Peyer's patch (tissue), 4 donors: ENCODE measurements at regions not wholly inside any gene's neighbourhood (a gene's known extent, or its start where the extent isn't known, plus 50 kb on each side); places are given as distances from the start of the nearest gene placed in this dataset.

Experiments
- DNase-seq, 3 donors: peaks; one replicate each; pipeline ENCODE4 v3.0.0-alpha.2; 2017 to 2019
- H3K27ac ChIP-seq, 4 donors: fragments of 200-600 bp; sonication (generic); one replicate each; pipeline ENCODE4 v1.5.1; 2016 to 2019
- H3K27me3 ChIP-seq, 2 donors: fragments of 200-600 bp; sonication (generic); one replicate each; pipeline ENCODE4 v1.5.1; 2019
- H3K36me3 ChIP-seq, 3 donors: fragments of 200-600 bp; sonication (generic); one replicate each; pipeline ENCODE4 v1.5.1; 2016 to 2019
- H3K4me1 ChIP-seq, 4 donors: fragments of 200-600 bp; sonication (generic); one replicate each; pipeline ENCODE4 v1.5.1; 2016 to 2019
- H3K4me3 ChIP-seq, 4 donors: fragments of 200-600 bp; sonication (generic); 1 replicate in 3 of 4; 2 replicates in 1 of 4; pipeline ENCODE4 v1.5.1; 2016 to 2019; ENCODE audit warnings: mild to moderate bottlenecking in 1 of 4
- H3K9me3 ChIP-seq, 4 donors: fragments of 200-600 bp; sonication (generic); one replicate each; pipeline ENCODE4 v1.5.1; 2016 to 2019; ENCODE audit warnings: mild to moderate bottlenecking in 1 of 4
- POLR2A ChIP-seq, 2 donors: fragments of 450-650 bp; IDR thresholded peaks; one replicate each; pipeline ENCODE4 v1.5.1; 2017; ENCODE audit warnings: antibody characterized with exemption in 2 of 2, mild to moderate bottlenecking in 2 of 2, moderate library complexity in 2 of 2
- TF ChIP-seq, protein P1 (sequence below), 6 experiments: fragments of 450-650 bp in 4 of 6; fragments of 200-600 bp in 2 of 6; sonication (generic) in 1 of 6; IDR thresholded peaks; one replicate each; pipeline ENCODE4 v1.5.1; 2017 to 2019; ENCODE audit warnings: antibody characterized with exemption in 6 of 6, mild to moderate bottlenecking in 3 of 6, moderate library complexity in 1 of 6

DNA sequence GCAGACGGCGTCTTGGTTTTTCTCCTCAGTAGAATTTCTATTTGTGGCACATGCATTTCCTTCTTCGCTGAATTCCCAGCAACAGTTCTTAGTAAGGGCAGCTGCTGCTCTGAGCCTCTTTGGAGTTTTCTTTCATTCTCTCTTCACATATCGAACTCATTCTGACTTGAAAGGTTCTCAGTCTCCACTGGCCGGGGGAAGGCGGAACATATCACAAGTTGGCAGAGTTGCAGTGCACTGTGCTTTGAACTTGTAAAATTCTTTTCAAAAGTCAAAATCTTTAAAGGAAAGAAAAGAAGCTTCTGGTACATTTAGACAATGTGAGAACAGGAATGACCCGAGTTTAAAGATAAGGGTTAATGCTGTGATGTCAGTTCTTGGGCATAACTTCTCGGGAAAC is 286.1 kb upstream of the MAP3K7 start:
- TF ChIP-seq, protein P1, sequence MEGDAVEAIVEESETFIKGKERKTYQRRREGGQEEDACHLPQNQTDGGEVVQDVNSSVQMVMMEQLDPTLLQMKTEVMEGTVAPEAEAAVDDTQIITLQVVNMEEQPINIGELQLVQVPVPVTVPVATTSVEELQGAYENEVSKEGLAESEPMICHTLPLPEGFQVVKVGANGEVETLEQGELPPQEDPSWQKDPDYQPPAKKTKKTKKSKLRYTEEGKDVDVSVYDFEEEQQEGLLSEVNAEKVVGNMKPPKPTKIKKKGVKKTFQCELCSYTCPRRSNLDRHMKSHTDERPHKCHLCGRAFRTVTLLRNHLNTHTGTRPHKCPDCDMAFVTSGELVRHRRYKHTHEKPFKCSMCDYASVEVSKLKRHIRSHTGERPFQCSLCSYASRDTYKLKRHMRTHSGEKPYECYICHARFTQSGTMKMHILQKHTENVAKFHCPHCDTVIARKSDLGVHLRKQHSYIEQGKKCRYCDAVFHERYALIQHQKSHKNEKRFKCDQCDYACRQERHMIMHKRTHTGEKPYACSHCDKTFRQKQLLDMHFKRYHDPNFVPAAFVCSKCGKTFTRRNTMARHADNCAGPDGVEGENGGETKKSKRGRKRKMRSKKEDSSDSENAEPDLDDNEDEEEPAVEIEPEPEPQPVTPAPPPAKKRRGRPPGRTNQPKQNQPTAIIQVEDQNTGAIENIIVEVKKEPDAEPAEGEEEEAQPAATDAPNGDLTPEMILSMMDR (IDR thresholded peaks at IDR 0.05) = no peak
- TF ChIP-seq POLR2A (IDR thresholded peaks at IDR 0.05) = no peak
- H3K4me3 ChIP-seq = no peak overlapping the region
- H3K4me1 ChIP-seq = no peaks in the 10 kb centered on the region
- no peaks in the 10 kb centered on the region for H3K9me3 ChIP-seq
- no peaks in the 10 kb centered on the region for H3K27me3 ChIP-seq
- H3K27ac ChIP-seq = no peak overlapping the region
- H3K36me3 ChIP-seq = no peaks in the 10 kb centered on the region
- DNase-seq = no peak

DNA sequence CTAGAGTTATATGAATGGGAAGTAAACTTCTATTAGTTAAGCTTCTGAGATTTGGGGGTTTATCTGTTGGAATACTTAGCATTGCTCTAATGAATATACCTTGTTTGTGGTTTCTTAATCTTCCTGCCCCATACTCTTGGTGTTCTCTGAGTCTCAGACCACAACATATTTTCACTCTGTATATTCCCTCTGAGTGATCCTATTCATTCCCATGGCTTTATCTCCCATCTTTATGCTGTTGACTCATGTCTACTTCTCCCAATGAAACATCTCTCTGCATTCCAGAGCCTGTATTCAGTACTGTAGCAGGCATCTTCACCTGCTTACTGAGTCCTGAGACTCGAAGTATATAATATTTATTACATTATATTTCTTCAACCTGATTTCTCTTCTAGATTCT is 283.7 kb upstream of the MAP3K7 start:
- Histone ChIP-seq H3K9me3 (no peaks in the 10 kb centered on the region), H3K27ac (no peak overlapping the region), H3K4me3 (no peak overlapping the region), H3K36me3 (no peaks in the 10 kb centered on the region), H3K4me1 (no peaks in the 10 kb centered on the region), H3K27me3 (no peaks in the 10 kb centered on the region)
- no peak for TF ChIP-seq POLR2A (IDR thresholded peaks at IDR 0.05)
- TF ChIP-seq, protein P1 (IDR thresholded peaks at IDR 0.05) = no peak
- no peak for DNase-seq

DNA sequence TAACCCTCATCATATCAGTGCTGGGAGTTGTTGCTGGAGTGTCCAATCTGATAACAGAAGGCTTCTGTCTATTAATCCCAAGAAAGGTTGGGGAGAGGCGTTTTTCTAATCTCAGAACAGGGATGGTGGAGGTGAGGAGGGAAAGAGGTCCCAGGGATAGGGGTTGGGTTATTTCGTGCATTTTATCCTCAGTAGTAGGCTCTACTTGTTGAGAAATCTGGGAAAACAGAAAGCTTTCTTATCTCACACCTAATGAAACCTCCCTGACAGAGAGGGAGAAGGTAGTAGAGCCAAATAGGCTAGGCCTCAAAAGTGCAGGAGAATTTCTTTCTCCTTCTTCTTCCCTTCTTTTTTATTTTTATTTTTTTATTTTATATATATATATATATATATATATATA is 281.8 kb upstream of the MAP3K7 start:
- no peak overlapping the region for H3K4me3 ChIP-seq
- no peak for TF ChIP-seq POLR2A (IDR thresholded peaks at IDR 0.05)
- TF ChIP-seq, protein P1 (IDR thresholded peaks at IDR 0.05) = no peak
- no peak overlapping the region for H3K27ac ChIP-seq
- H3K4me1 ChIP-seq = no peaks in the 10 kb centered on the region
- no peaks in the 10 kb centered on the region for H3K36me3 ChIP-seq
- no peaks in the 10 kb centered on the region for H3K27me3 ChIP-seq
- H3K9me3 ChIP-seq = no peaks in the 10 kb centered on the region
- DNase-seq = no peak

DNA sequence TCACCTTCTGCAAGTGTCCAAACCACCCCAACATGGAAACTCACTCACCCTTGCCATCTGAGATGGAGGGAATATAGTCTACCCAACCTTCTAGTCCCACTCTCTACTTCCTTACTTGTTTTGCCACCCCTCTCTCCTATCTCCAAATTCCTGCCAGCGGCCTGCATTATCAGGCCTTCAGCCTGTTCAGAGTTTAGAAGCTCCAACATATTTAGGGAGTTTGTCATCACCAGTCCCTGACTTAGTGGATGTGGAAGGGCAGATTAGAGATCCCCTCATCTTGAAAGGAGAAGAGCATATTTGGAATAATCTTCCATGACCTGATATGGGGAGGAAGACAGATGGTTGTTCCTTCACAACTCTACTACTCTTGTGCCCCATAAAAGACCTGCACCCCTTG is 281.4 kb upstream of the MAP3K7 start:
- no peaks in the 10 kb centered on the region for H3K9me3 ChIP-seq
- TF ChIP-seq POLR2A (IDR thresholded peaks at IDR 0.05) = no peak
- TF ChIP-seq, protein P1 (IDR thresholded peaks at IDR 0.05) = no peak
- H3K27ac ChIP-seq = no peak overlapping the region
- no peaks in the 10 kb centered on the region for H3K36me3 ChIP-seq
- no peaks in the 10 kb centered on the region for H3K27me3 ChIP-seq
- no peaks in the 10 kb centered on the region for H3K4me1 ChIP-seq
- H3K4me3 ChIP-seq = no peak overlapping the region
- DNase-seq = no peak

DNA sequence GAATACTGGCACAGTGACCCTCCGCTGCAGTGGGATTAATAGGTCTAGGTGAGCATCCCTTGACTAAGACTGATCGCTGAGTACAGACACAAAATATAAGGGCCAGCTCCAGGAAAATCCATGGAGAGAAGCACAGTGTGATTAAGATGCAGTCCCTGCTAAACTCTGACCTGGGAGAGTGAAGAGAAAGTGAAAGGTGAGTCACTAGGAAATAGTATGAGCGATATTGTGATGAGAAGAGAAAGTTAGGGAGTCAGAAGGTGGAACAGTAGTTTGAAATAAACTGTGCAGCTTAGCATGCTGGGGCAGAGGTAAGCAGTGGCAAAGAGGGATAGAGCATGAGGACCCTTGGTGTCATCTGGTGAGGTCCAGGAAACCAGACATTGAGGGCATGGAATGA is 278.6 kb upstream of the MAP3K7 start:
- Histone ChIP-seq H3K27me3 (no peaks in the 10 kb centered on the region), H3K27ac (no peak overlapping the region), H3K4me1 (no peaks in the 10 kb centered on the region), H3K9me3 (no peaks in the 10 kb centered on the region), H3K36me3 (no peaks in the 10 kb centered on the region), H3K4me3 (no peak overlapping the region)
- no peak for DNase-seq
- TF ChIP-seq, protein P1 (IDR thresholded peaks at IDR 0.05) = no peak
- TF ChIP-seq POLR2A (IDR thresholded peaks at IDR 0.05) = no peak

DNA sequence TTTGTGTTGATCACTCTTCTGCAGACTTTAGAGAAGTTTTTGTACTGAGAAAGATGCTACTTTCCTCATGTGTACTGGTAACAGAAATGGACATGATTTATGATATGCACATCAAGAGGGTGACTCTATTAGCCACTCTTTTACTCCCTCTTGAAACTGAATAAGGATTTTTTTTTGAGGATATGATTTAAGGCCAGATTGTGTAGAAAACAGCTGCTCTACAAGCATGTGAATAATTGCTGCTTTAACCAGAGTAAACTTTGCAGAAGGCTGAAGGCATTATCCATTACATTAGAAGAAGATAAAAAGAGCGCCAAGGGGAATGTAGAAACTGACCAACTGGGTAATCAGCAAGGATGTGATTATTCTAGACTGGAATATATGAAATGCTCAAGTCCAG is 276.2 kb upstream of the MAP3K7 start:
- Histone ChIP-seq H3K27ac (no peak overlapping the region), H3K9me3 (no peaks in the 10 kb centered on the region), H3K4me1 (no peaks in the 10 kb centered on the region), H3K4me3 (no peak overlapping the region), H3K27me3 (no peaks in the 10 kb centered on the region), H3K36me3 (no peaks in the 10 kb centered on the region)
- TF ChIP-seq, protein P1 (IDR thresholded peaks at IDR 0.05) = no peak
- TF ChIP-seq POLR2A (IDR thresholded peaks at IDR 0.05) = no peak
- no peak for DNase-seq
